Endothelial cell (in vitro differentiated cells): ENCODE measurements at regions not wholly inside any gene's neighbourhood (a gene's known extent, or its start where the extent isn't known, plus 50 kb on each side); places are given as distances from the start of the nearest gene placed in this dataset.

ENCODE experiments used
- DNase-seq: peaks from one replicate; pipeline ENCODE4 v3.0.0; 2021; ENCODE audit warnings: low spot score
- H3K27ac Mint-ChIP-seq: one replicate; pipeline ENCODE4 v1.8.0; 2021; ENCODE audit warnings: mixed read lengths, inconsistent platforms; ENCODE audit not compliant: unreplicated experiment
- H3K27me3 Mint-ChIP-seq: one replicate; pipeline ENCODE4 v1.8.0; 2021; ENCODE audit warnings: mild to moderate bottlenecking, moderate library complexity, mixed read lengths, inconsistent platforms; ENCODE audit not compliant: unreplicated experiment
- H3K36me3 Mint-ChIP-seq: one replicate; pipeline ENCODE4 v1.8.0; 2021; ENCODE audit warnings: mild to moderate bottlenecking, low read depth, mixed read lengths, inconsistent platforms; ENCODE audit not compliant: unreplicated experiment
- H3K4me1 Mint-ChIP-seq: one replicate; pipeline ENCODE4 v1.8.0; 2021; ENCODE audit warnings: mild to moderate bottlenecking, mixed read lengths, inconsistent platforms; ENCODE audit not compliant: unreplicated experiment
- H3K4me3 Mint-ChIP-seq: one replicate; pipeline ENCODE4 v1.8.0; 2021; ENCODE audit warnings: mild to moderate bottlenecking, mixed read lengths, inconsistent platforms; ENCODE audit not compliant: unreplicated experiment
- H3K9me3 Mint-ChIP-seq: one replicate; pipeline ENCODE4 v1.8.0; 2021; ENCODE audit warnings: mixed read lengths, inconsistent platforms; ENCODE audit not compliant: unreplicated experiment
- TF ChIP-seq, protein P1 (sequence below): fragments of 200-600 bp; sonication (generic); IDR thresholded peaks from one replicate; pipeline ENCODE4 v1.5.0; 2021; ENCODE audit warnings: antibody characterized with exemption; ENCODE audit not compliant: unreplicated experiment

DNA sequence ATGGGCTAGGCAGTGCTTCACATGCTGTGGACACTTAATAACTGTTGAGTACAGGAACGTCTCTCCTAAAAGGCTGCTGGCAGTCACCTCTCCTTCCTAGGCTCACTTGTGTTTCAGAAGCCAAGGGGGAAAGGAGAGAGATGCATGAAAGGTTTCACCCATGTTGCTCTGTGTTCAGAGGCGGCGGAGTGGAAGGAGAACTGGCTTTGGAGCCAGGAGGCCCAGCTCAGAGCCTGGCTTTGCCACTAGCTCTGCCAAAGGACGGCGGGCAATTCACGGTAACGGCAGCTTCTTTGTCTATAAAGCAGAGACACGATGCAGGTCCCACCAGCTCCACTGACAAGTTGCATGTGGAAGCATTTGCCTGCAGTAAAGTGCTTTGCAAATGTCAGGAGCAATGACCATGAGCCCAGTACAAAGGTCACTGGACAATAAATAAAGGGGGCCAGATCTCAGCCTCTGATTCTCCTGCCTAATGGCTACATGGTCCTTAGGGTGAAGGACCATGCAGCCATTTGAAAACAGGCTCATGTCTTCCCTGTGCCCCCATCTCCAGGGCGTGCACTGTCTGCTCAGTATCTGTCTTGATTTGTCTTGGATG lies 171.7 kb upstream of the TLE3 start:
- H3K27ac Mint-ChIP-seq, result no peak overlapping the region
- peaks cover 12% of the 10 kb centered on the region for H3K27me3 Mint-ChIP-seq
- DNase-seq, result no peak
- no peak overlapping the region for H3K4me3 Mint-ChIP-seq
- TF ChIP-seq, protein P1, sequence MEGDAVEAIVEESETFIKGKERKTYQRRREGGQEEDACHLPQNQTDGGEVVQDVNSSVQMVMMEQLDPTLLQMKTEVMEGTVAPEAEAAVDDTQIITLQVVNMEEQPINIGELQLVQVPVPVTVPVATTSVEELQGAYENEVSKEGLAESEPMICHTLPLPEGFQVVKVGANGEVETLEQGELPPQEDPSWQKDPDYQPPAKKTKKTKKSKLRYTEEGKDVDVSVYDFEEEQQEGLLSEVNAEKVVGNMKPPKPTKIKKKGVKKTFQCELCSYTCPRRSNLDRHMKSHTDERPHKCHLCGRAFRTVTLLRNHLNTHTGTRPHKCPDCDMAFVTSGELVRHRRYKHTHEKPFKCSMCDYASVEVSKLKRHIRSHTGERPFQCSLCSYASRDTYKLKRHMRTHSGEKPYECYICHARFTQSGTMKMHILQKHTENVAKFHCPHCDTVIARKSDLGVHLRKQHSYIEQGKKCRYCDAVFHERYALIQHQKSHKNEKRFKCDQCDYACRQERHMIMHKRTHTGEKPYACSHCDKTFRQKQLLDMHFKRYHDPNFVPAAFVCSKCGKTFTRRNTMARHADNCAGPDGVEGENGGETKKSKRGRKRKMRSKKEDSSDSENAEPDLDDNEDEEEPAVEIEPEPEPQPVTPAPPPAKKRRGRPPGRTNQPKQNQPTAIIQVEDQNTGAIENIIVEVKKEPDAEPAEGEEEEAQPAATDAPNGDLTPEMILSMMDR, result no peak
- no peaks in the 10 kb centered on the region for H3K9me3 Mint-ChIP-seq
- no peaks in the 10 kb centered on the region for H3K36me3 Mint-ChIP-seq
- H3K4me1 Mint-ChIP-seq, result peaks cover 26% of the 10 kb centered on the region

DNA sequence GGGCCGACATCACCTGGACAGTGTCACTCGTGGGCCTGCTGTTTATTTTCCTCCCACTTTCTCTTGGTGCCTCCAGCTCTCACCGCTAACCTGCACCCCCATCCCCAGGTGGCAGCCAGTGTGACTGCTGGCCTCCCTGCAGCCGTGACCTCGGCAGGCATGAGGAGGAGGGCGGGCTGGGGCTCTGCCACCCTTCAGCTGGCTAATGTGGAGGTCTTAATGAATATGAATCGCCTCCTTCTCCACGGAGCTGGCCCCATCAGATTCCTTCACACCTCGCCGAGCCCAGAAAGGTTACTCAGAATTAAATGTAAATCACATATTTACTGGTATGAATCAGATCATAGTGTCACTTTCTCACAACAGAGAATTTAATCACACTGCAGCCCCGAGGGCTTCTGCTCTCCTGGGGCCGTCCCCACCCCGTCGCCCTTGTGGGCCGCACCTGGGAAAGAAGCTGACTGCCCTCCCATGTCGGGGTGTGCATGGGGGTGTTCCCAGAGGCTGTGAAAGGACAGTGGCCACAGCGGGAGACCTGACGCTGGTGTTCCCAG lies 171.1 kb upstream of the TLE3 start:
- Mint-ChIP-seq H3K9me3 (no peaks in the 10 kb centered on the region), H3K27ac (no peak overlapping the region), H3K4me3 (no peak overlapping the region), H3K36me3 (no peaks in the 10 kb centered on the region), H3K4me1 (peaks cover 30% of the 10 kb centered on the region), H3K27me3 (peaks cover 12% of the 10 kb centered on the region)
- TF ChIP-seq, protein P1, result no peak
- DNase-seq, result no peak

DNA sequence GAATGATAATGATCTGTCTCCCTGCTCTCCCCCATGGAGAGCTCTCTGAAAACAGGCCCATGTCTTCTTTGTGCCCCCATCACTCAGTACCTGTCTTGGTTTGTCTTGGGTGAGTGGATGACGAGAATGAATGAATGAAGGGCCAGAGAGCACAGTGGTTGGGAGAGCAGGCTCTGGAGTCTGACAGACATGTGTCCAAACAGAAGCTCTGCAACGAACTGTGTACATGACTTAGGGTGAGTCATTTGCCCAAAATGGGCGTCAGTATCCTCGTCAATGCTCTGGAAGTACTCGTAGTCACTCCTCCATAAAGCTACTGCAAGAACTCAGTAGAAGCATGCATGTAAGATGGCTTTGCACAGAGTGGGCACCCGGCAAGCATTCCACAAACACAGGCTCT lies 170.2 kb upstream of the TLE3 start:
- Mint-ChIP-seq H3K4me1 (peaks cover 38% of the 10 kb centered on the region), H3K36me3 (no peaks in the 10 kb centered on the region), H3K9me3 (no peaks in the 10 kb centered on the region), H3K4me3 (no peak overlapping the region), H3K27ac (no peak overlapping the region), H3K27me3 (peaks cover 13% of the 10 kb centered on the region)
- no peak for DNase-seq
- TF ChIP-seq, protein P1, result no peak

DNA sequence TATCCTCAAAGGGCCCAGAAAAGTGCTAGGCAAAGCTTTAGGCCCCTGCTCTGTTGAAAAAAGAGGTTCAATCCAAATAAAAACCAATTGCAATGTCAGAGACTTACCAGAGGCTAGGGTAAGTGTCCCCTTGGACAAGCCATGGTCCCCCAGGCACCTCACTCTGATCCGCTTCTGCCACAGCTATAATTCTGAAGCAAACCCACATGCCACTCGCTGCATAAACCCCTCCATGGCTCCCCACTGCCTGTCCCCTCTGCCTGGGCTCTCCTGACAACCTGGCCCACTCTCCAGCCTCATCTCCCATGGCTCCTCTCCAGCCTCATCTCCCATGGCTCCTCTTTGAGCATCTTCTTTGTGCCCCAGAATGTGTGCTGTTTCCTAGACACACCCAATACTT lies 169.6 kb upstream of the TLE3 start:
- H3K27ac Mint-ChIP-seq, result peak overlapping the region; percentile 4
- TF ChIP-seq, protein P1, result no peak
- H3K4me3 Mint-ChIP-seq, result no peak overlapping the region
- no peaks in the 10 kb centered on the region for H3K9me3 Mint-ChIP-seq
- no peaks in the 10 kb centered on the region for H3K36me3 Mint-ChIP-seq
- H3K4me1 Mint-ChIP-seq, result peaks cover 35% of the 10 kb centered on the region
- peaks cover 11% of the 10 kb centered on the region for H3K27me3 Mint-ChIP-seq
- no peak for DNase-seq

DNA sequence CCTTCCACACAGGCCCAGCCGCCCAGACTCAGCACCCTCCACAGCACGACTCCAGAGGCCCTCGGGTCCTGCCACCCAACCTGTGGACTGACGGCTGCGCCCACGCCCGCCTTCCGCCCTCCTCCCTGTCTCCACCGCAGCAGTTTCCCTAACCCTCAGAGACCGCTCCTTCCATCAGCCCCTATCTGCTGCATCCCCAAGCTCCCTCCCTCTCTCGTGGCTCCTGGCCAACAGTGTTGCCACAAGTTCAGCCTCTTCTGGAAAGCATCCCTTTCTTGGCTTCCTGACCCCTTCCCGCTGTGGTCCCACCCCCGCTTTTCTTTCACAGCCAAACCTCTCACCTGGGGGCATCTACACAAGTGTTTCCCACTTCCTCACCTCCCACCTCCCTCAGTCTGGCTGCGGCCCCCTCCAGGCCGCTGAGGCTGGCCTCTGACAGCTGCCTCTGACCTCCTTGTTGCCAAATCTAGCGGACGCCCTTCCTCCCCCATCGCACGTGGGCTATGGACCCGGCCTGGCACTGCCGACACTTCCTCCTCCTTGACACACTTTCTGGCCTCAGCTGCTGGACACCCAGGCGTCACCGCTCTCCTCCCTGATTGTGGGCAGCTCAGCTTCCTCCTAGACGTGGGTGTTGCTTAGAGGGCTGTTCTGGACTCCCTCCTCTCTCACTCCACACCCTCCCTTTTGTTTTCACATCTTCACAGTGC lies 168.8 kb upstream of the TLE3 start:
- Mint-ChIP-seq H3K9me3 (no peaks in the 10 kb centered on the region), H3K4me3 (no peak overlapping the region), H3K4me1 (peaks cover 39% of the 10 kb centered on the region), H3K36me3 (no peaks in the 10 kb centered on the region), H3K27me3 (peaks cover 14% of the 10 kb centered on the region), H3K27ac (no peak overlapping the region)
- no peak for DNase-seq
- TF ChIP-seq, protein P1, result no peak
